ENCODE measurements at regions not wholly inside any gene's neighbourhood (a gene's known extent, or its start where the extent isn't known, plus 50 kb on each side); places are given as distances from the start of the nearest gene placed in this dataset.

- no TSS peak for BruUV-seq (replicated peaks)
- ChIA-PET POLR2A (ENCODE audit: unreplicated experiment) (interaction anchor here (0.5 kb wide), 1 partner anchor 396 kb away, joined by 3 read pairs; no protein-coding TSS in a partner anchor), CTCF (interaction anchor here (0.5 kb wide), 1 partner anchor 420 kb away, joined by 3 read pairs; no protein-coding TSS in a partner anchor)
- H2AFZ ChIP-seq: no peak overlapping the region
- H3K4me3 ChIP-seq: no peak overlapping the region
- 0 out of 2 replicates have a peak, but pooled peaks cover 3% of the 10 kb centered on the region for H3K9me2 ChIP-seq (ENCODE audit: insufficient read depth)
- H3K9me3 ChIP-seq (ENCODE audit: insufficient read depth, low read depth): no peaks in the 10 kb centered on the region; the same call in 1 of the 2 replicates
- no peaks in the 10 kb centered on the region for H3F3A ChIP-seq (ENCODE audit: insufficient read depth, low read depth)
- peaks cover 10% of the 10 kb centered on the region for H3K4me1 ChIP-seq (replicated peaks; ENCODE audit: insufficient read depth)
- H3K36me3 ChIP-seq (ENCODE audit: low read depth): no peaks in the 10 kb centered on the region
- no peak for DNase-seq
- H3K27me3 ChIP-seq (ENCODE audit: insufficient read depth, low read depth): no peaks in the 10 kb centered on the region
- no peak overlapping the region for H3K4me2 ChIP-seq
- H3K27ac ChIP-seq: no peak overlapping the region
- intact Hi-C loops (cut with micrococcal nuclease; ENCODE audit: unreplicated experiment): loop anchor here (5.0 kb wide), 1 partner anchor 530 kb away; no protein-coding TSS in a partner anchor
- no peaks in the 10 kb centered on the region for H3K79me2 ChIP-seq (ENCODE audit: low read depth)
- no peaks in the 10 kb centered on the region for H4K20me1 ChIP-seq (ENCODE audit: insufficient read depth)
- no peak for TF ChIP-seq EZH2 (IDR thresholded peaks at IDR 0.05; ENCODE audit: low read depth)
- TF ChIP-seq CTCF (conservative IDR thresholded peaks at IDR 0.05): no peak
These were observed 67.9 kb upstream of the AKAP13 start for GRCh38 chr15:85312486-85312885.

- POLR2A ChIA-PET (ENCODE audit: unreplicated experiment): interaction anchor here (0.5 kb wide), 1 partner anchor 396 kb away, joined by 3 read pairs; no protein-coding TSS in a partner anchor
- BruUV-seq (replicated peaks): no TSS peak
- no peaks in the 10 kb centered on the region for H3K36me3 ChIP-seq (ENCODE audit: low read depth)
- CTCF ChIA-PET: interaction anchor here (0.5 kb wide), 1 partner anchor 419 kb away, joined by 3 read pairs; no protein-coding TSS in a partner anchor
- no peak overlapping the region for H2AFZ ChIP-seq
- no peak overlapping the region for H3K27ac ChIP-seq
- H3K4me2 ChIP-seq: no peak overlapping the region
- H3K4me1 ChIP-seq (replicated peaks; ENCODE audit: insufficient read depth): peaks cover 13% of the 10 kb centered on the region
- TF ChIP-seq EZH2 (IDR thresholded peaks at IDR 0.05; ENCODE audit: low read depth): no peak
- peaks cover 3% of the 10 kb centered on the region; the same call in 1 of the 2 replicates for H3F3A ChIP-seq (ENCODE audit: insufficient read depth, low read depth)
- intact Hi-C loops (cut with micrococcal nuclease; ENCODE audit: unreplicated experiment): loop anchor here (5.0 kb wide), 1 partner anchor 529 kb away; no protein-coding TSS in a partner anchor
- no peaks in the 10 kb centered on the region for H4K20me1 ChIP-seq (ENCODE audit: insufficient read depth)
- H3K9me3 ChIP-seq (ENCODE audit: insufficient read depth, low read depth): no peaks in the 10 kb centered on the region; the same call in 1 of the 2 replicates
- no peak overlapping the region for H3K4me3 ChIP-seq
- no peaks in the 10 kb centered on the region for H3K79me2 ChIP-seq (ENCODE audit: low read depth)
- H3K27me3 ChIP-seq (ENCODE audit: insufficient read depth, low read depth): no peaks in the 10 kb centered on the region
- H3K9me2 ChIP-seq (ENCODE audit: insufficient read depth): 0 out of 2 replicates have a peak, but pooled peaks cover 3% of the 10 kb centered on the region
- no peak for DNase-seq
These were observed 67.5 kb upstream of the AKAP13 start for GRCh38 chr15:85312929-85313331.

- no peak overlapping the region for H3K4me3 ChIP-seq
- H4K20me1 ChIP-seq (ENCODE audit: insufficient read depth): no peaks in the 10 kb centered on the region
- DNase-seq: no peak
- intact Hi-C loops (cut with micrococcal nuclease; ENCODE audit: unreplicated experiment): loop anchor here (5.0 kb wide), 1 partner anchor 529 kb away; no protein-coding TSS in a partner anchor
- H3K79me2 ChIP-seq (ENCODE audit: low read depth): no peaks in the 10 kb centered on the region
- no TSS peak for BruUV-seq (replicated peaks)
- H3K9me2 ChIP-seq (ENCODE audit: insufficient read depth): 0 out of 2 replicates have a peak, but pooled peaks cover 3% of the 10 kb centered on the region
- H3K9me3 ChIP-seq (ENCODE audit: insufficient read depth, low read depth): no peaks in the 10 kb centered on the region; the same call in 1 of the 2 replicates
- no peaks in the 10 kb centered on the region for H3K27me3 ChIP-seq (ENCODE audit: insufficient read depth, low read depth)
- CTCF ChIA-PET: interaction anchor here (0.7 kb wide), 1 partner anchor 14 kb away, joined by 3 read pairs; no protein-coding TSS in a partner anchor
- H3K27ac ChIP-seq: no peak overlapping the region
- TF ChIP-seq CTCF (conservative IDR thresholded peaks at IDR 0.05) (no peak), EZH2 (IDR thresholded peaks at IDR 0.05; ENCODE audit: low read depth) (no peak)
- peaks cover 18% of the 10 kb centered on the region for H3K4me1 ChIP-seq (replicated peaks; ENCODE audit: insufficient read depth)
- H3F3A ChIP-seq (ENCODE audit: insufficient read depth, low read depth): peaks cover 7% of the 10 kb centered on the region; the same call in 1 of the 2 replicates
- H3K36me3 ChIP-seq (ENCODE audit: low read depth): no peaks in the 10 kb centered on the region
- no peak overlapping the region for H3K4me2 ChIP-seq
- no peak overlapping the region for H2AFZ ChIP-seq
- POLR2A ChIA-PET (ENCODE audit: unreplicated experiment): no interaction called here
These were observed 67.1 kb upstream of the AKAP13 start for GRCh38 chr15:85313339-85313738.

Measured in PC-9 (cell line).